ENCODE measurements at regions not wholly inside any gene's neighbourhood (a gene's known extent, or its start where the extent isn't known, plus 50 kb on each side); places are given as distances from the start of the nearest gene placed in this dataset.

GRCh38 chr5:56746553-56747339, 68.6 kb upstream of the MAP3K1 start:
- H3K27ac ChIP-seq (ENCODE audit: extremely low read length, insufficient read depth, low read length): no peak overlapping the region
- H3K9ac ChIP-seq (ENCODE audit: insufficient read depth, low read depth, low read length): no peak overlapping the region
- no peaks in the 10 kb centered on the region for H3K4me1 ChIP-seq (ENCODE audit: insufficient read depth, low read length)
- TF ChIP-seq SIN3A (IDR thresholded peaks at IDR 0.05; ENCODE audit: borderline replicate concordance, low read depth, low read length): no peak
- TF ChIP-seq JUNB (CRISPR knock-in tag; IDR thresholded peaks at IDR 0.05; ENCODE audit: borderline replicate concordance): no peak
- TF ChIP-seq HBP1 (CRISPR knock-in tag; IDR thresholded peaks at IDR 0.05; ENCODE audit: low read depth): no peak
- TF ChIP-seq, protein P1, sequence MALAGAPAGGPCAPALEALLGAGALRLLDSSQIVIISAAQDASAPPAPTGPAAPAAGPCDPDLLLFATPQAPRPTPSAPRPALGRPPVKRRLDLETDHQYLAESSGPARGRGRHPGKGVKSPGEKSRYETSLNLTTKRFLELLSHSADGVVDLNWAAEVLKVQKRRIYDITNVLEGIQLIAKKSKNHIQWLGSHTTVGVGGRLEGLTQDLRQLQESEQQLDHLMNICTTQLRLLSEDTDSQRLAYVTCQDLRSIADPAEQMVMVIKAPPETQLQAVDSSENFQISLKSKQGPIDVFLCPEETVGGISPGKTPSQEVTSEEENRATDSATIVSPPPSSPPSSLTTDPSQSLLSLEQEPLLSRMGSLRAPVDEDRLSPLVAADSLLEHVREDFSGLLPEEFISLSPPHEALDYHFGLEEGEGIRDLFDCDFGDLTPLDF (CRISPR knock-in tag; IDR thresholded peaks at IDR 0.05): no peak
- no peak for TF ChIP-seq MTERF4 (CRISPR knock-in tag; IDR thresholded peaks at IDR 0.05)
- TF ChIP-seq ZNF510 (CRISPR knock-in tag; IDR thresholded peaks at IDR 0.05; ENCODE audit: low read depth): no peak
- no peak for TF ChIP-seq IKZF1 (IDR thresholded peaks at IDR 0.05)
- no peak for TF ChIP-seq ZFAT (CRISPR knock-in tag; conservative IDR thresholded peaks at IDR 0.05)
- no peak for TF ChIP-seq PITX1 (CRISPR knock-in tag; IDR thresholded peaks at IDR 0.05)
- TF ChIP-seq TCF7 (IDR thresholded peaks at IDR 0.05; ENCODE audit: low read depth): no peak
- TF ChIP-seq KMT2A (CRISPR knock-in tag; IDR thresholded peaks at IDR 0.05): no peak
- TF ChIP-seq ZNF577 (CRISPR knock-in tag; IDR thresholded peaks at IDR 0.05; ENCODE audit: borderline replicate concordance, low read depth): no peak
- TF ChIP-seq MAF1 (CRISPR knock-in tag; IDR thresholded peaks at IDR 0.05; ENCODE audit: borderline replicate concordance): no peak
- TF ChIP-seq, protein P2, sequence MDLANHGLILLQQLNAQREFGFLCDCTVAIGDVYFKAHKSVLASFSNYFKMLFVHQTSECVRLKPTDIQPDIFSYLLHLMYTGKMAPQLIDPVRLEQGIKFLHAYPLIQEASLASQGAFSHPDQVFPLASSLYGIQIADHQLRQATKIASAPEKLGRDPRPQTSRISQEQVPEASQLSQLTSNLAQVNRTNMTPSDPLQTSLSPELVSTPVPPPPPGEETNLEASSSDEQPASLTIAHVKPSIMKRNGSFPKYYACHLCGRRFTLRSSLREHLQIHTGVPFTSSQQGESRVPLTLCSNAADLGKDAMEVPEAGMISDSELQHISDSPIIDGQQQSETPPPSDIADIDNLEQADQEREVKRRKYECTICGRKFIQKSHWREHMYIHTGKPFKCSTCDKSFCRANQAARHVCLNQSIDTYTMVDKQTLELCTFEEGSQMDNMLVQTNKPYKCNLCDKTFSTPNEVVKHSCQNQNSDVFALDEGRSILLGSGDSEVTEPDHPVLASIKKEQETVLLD (CRISPR knock-in tag; IDR thresholded peaks at IDR 0.05; ENCODE audit: low read depth): no peak
- no peak for TF ChIP-seq CHD4 (IDR thresholded peaks at IDR 0.05; ENCODE audit: borderline replicate concordance, low read length)
- no peak for TF ChIP-seq ZBTB39 (CRISPR knock-in tag; IDR thresholded peaks at IDR 0.05)
- no peak for TF ChIP-seq ZNF225 (CRISPR knock-in tag; IDR thresholded peaks at IDR 0.05)
- DNase-seq (ENCODE audit: low spot score): no peak
- H3K27me3 ChIP-seq (ENCODE audit: control insufficient read depth in 1 of 2, insufficient read depth in 2 of 2, low read length in 2 of 2): no peaks in the 10 kb centered on the region
- ChIA-PET POLR2A (interaction anchor here (0.5 kb wide), 1 partner anchor 234 kb away, joined by 4 read pairs; no protein-coding TSS in a partner anchor), CTCF (ENCODE audit: low intra/inter-chr PET ratio, low total read pairs) (no interaction called here)
- H3K4me3 ChIP-seq (replicated peaks in 1 of 3; ENCODE audit: insufficient read depth in 1 of 3, low read depth in 2 of 3, low read length in 3 of 3): no peak overlapping the region
- intact Hi-C loops (cut with micrococcal nuclease; ENCODE audit: unreplicated experiment): no loop called here
- no peak overlapping the region for H3K4me2 ChIP-seq (ENCODE audit: low read depth, low read length)
- H3K79me2 ChIP-seq (ENCODE audit: insufficient read depth, low read length): no peaks in the 10 kb centered on the region
- in situ Hi-C loops (cut with HindIII; ENCODE audit: extremely low pct_ligation_motif_present, low pct_unique_long_range_greater_than_20kb): no loop called here
- no peaks in the 10 kb centered on the region for H3K9me3 ChIP-seq (ENCODE audit: low read length)
- no peaks in the 10 kb centered on the region for H3K36me3 ChIP-seq (replicated peaks in 1 of 2; ENCODE audit: control insufficient read depth in 1 of 2, insufficient read depth in 2 of 2, low read length in 2 of 2)
- BruUV-seq (replicated peaks): no TSS peak
- no peaks in the 10 kb centered on the region for H4K20me1 ChIP-seq (ENCODE audit: insufficient read depth, low read length)
- WGBS (ENCODE audit: low lambda C conversion rate): 22% methylated on average over 4 of the region's 4 CpGs
- no peak for FAIRE-seq
- ATAC-seq: no peak
- no peak overlapping the region for H2AFZ ChIP-seq (ENCODE audit: low read length)

Measured in HepG2 (cell line).